ENCODE measurements at regions not wholly inside any gene's neighbourhood (a gene's known extent, or its start where the extent isn't known, plus 50 kb on each side); places are given as distances from the start of the nearest gene placed in this dataset.

- DNase-seq (ENCODE audit: low read depth) = no peak
These were observed 96.9 kb upstream of the GLS start for GRCh38 chr2:190783513-190784263.

- no peak for DNase-seq (ENCODE audit: low read depth)
These were observed 95.3 kb upstream of the GLS start for GRCh38 chr2:190785334-190785733.

GRCh38 chr2:190786404-190787166, 94.0 kb upstream of the GLS start:
- DNase-seq (ENCODE audit: low read depth) = no peak

GRCh38 chr2:190787743-190788235, 92.8 kb upstream of the GLS start:
- no peak for DNase-seq (ENCODE audit: low read depth)

- DNase-seq (ENCODE audit: low read depth) = no peak
These were observed 91.3 kb upstream of the GLS start for GRCh38 chr2:190789074-190790004.

- DNase-seq (ENCODE audit: low read depth) = no peak
These were observed 89.2 kb upstream of the GLS start for GRCh38 chr2:190791347-190791975.

- DNase-seq (ENCODE audit: low read depth) = no peak
These were observed 88.5 kb upstream of the GLS start for GRCh38 chr2:190791976-190792575.

GRCh38 chr2:190792956-190793888, 87.4 kb upstream of the GLS start:
- DNase-seq (ENCODE audit: low read depth) = no peak

- DNase-seq (ENCODE audit: low read depth) = no peak
These were observed 86.2 kb upstream of the GLS start for GRCh38 chr2:190794377-190794776.

GRCh38 chr2:190794790-190795189, 85.8 kb upstream of the GLS start:
- DNase-seq (ENCODE audit: low read depth) = no peak

- DNase-seq (ENCODE audit: low read depth) = no peak
These were observed 84.9 kb upstream of the GLS start for GRCh38 chr2:190795686-190796085.

GRCh38 chr2:190799999-190800398, 80.6 kb upstream of the GLS start:
- no peak for DNase-seq (ENCODE audit: low read depth)

- DNase-seq (ENCODE audit: low read depth) = no peak
These were observed 80.1 kb upstream of the GLS start for GRCh38 chr2:190800528-190800927.

GRCh38 chr2:190802129-190802528, 78.5 kb upstream of the GLS start:
- DNase-seq (ENCODE audit: low read depth) = no peak

- DNase-seq (ENCODE audit: low read depth) = no peak
These were observed 77.9 kb upstream of the GLS start for GRCh38 chr2:190802626-190803209.

GRCh38 chr2:190804182-190804795, 76.3 kb upstream of the GLS start:
- no peak for DNase-seq (ENCODE audit: low read depth)

GRCh38 chr2:190805126-190805525, 75.5 kb upstream of the GLS start:
- DNase-seq (ENCODE audit: low read depth) = no peak

- no peak for DNase-seq (ENCODE audit: low read depth)
These were observed 74.8 kb upstream of the GLS start for GRCh38 chr2:190805843-190806242.

GRCh38 chr2:190807886-190808285, 72.7 kb upstream of the GLS start:
- DNase-seq (ENCODE audit: low read depth) = no peak

Measured in HS-27A (cell line).